Ascending aorta (tissue), 2 donors: ENCODE measurements at regions not wholly inside any gene's neighbourhood (a gene's known extent, or its start where the extent isn't known, plus 50 kb on each side); places are given as distances from the start of the nearest gene placed in this dataset.

Experiments used
- DNase-seq, 2 donors: peaks; one replicate each; pipeline ENCODE4 v3.0.0-alpha.2; 2019; ENCODE audit warnings: low spot score in 2 of 2
- H3K27ac ChIP-seq, 2 donors: fragments of 200-600 bp; sonication (generic); one replicate each; pipeline ENCODE4 v1.5.1; 2016 to 2017; ENCODE audit warnings: mild to moderate bottlenecking in 1 of 2
- H3K27me3 ChIP-seq: fragments of 200-600 bp; sonication (generic); one replicate; pipeline ENCODE4 v1.5.1; 2017
- H3K36me3 ChIP-seq, 2 donors: fragments of 200-600 bp; sonication (generic); one replicate each; pipeline ENCODE4 v1.5.1; 2016
- H3K4me1 ChIP-seq, 2 donors: fragments of 200-600 bp; sonication (generic); one replicate each; pipeline ENCODE4 v1.5.1; 2016 to 2017; ENCODE audit warnings: mild to moderate bottlenecking in 1 of 2
- H3K4me3 ChIP-seq, 2 donors: fragments of 200-600 bp; sonication (generic); one replicate each; pipeline ENCODE4 v1.5.1; 2016 to 2017; ENCODE audit warnings: mild to moderate bottlenecking in 1 of 2
- H3K9me3 ChIP-seq, 2 donors: fragments of 200-600 bp; sonication (generic); one replicate each; pipeline ENCODE4 v1.5.1; 2016
- intact Hi-C: fragments of 100-400 bp; cut with DNase I; formaldehyde crosslinking; loops from one replicate; pipeline ENCODE4 v1.15.1; 2023
- TF ChIP-seq, protein P1 (sequence below), 3 experiments: fragments of 200-600 bp in 2 of 3; fragments of 450-650 bp in 1 of 3; sonication (generic) in 2 of 3; IDR thresholded peaks; one replicate each; pipeline ENCODE4 v1.5.1; 2016 to 2019; ENCODE audit warnings: antibody characterized with exemption in 3 of 3, mild to moderate bottlenecking in 1 of 3, moderate library complexity in 1 of 3

DNA sequence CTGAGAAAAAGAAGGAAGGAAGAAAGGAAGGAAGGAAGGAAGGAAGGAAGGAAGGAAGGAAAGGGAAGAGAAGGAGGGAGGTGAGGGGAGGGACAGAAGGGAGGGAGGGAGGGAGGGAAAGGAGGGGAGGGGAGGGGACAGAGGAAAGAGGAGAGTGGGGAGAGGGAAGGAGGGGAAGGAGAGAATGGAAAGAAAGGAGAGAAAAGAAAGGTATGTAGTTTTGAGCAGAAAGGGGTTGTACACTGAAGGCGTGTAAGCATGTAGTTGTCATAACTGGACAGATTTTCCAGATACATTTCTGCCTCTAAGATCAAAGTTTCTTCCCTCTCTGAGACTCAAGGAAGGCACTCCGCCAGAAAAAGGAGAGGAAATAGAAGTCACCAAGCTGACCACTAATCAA is 113.4 kb upstream of the KBTBD8 start:
- no peaks in the 10 kb centered on the region for H3K9me3 ChIP-seq
- intact Hi-C loops: no loop called here
- no peak overlapping the region for H3K27ac ChIP-seq
- no peaks in the 10 kb centered on the region for H3K36me3 ChIP-seq
- TF ChIP-seq, protein P1, sequence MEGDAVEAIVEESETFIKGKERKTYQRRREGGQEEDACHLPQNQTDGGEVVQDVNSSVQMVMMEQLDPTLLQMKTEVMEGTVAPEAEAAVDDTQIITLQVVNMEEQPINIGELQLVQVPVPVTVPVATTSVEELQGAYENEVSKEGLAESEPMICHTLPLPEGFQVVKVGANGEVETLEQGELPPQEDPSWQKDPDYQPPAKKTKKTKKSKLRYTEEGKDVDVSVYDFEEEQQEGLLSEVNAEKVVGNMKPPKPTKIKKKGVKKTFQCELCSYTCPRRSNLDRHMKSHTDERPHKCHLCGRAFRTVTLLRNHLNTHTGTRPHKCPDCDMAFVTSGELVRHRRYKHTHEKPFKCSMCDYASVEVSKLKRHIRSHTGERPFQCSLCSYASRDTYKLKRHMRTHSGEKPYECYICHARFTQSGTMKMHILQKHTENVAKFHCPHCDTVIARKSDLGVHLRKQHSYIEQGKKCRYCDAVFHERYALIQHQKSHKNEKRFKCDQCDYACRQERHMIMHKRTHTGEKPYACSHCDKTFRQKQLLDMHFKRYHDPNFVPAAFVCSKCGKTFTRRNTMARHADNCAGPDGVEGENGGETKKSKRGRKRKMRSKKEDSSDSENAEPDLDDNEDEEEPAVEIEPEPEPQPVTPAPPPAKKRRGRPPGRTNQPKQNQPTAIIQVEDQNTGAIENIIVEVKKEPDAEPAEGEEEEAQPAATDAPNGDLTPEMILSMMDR (IDR thresholded peaks at IDR 0.05): no peak
- DNase-seq: no peak
- no peaks in the 10 kb centered on the region for H3K4me1 ChIP-seq
- no peak overlapping the region for H3K4me3 ChIP-seq
- no peaks in the 10 kb centered on the region for H3K27me3 ChIP-seq

DNA sequence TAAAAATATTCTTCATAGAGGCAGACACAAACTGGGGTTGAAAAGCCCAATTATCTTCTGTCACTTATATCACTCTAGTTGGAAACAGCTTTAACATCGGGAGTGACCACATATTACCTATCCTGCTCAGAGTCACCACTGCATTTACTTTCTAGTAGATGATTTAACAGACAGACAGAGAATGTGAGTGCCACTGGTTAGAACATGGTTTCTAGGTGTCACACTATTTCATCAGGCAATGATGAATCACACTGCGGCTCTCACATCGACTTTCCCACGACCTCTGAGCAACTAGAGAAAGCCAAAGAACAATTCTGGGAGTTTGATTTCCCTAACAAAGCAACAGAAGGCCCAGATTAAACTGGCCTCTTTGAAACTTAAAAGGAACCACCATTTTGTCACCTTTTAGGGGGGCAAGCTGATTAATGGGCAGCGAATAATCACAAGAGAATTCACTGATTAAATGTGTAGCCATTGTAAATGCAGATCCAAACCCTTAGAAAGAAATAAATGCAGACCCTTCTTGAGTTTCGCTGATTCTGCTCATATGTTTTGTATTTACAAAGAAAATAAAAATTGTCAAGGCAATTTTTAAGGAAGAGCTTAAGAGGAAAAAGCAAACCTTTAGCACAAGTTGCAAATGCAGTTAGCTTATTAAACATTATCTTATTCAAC is 112.6 kb upstream of the KBTBD8 start:
- TF ChIP-seq, protein P1 (IDR thresholded peaks at IDR 0.05): no peak
- H3K4me1 ChIP-seq: no peaks in the 10 kb centered on the region
- no peaks in the 10 kb centered on the region for H3K27me3 ChIP-seq
- H3K9me3 ChIP-seq: no peaks in the 10 kb centered on the region
- H3K27ac ChIP-seq: no peak overlapping the region
- no peak overlapping the region for H3K4me3 ChIP-seq
- intact Hi-C loops: no loop called here
- no peak for DNase-seq
- no peaks in the 10 kb centered on the region for H3K36me3 ChIP-seq

DNA sequence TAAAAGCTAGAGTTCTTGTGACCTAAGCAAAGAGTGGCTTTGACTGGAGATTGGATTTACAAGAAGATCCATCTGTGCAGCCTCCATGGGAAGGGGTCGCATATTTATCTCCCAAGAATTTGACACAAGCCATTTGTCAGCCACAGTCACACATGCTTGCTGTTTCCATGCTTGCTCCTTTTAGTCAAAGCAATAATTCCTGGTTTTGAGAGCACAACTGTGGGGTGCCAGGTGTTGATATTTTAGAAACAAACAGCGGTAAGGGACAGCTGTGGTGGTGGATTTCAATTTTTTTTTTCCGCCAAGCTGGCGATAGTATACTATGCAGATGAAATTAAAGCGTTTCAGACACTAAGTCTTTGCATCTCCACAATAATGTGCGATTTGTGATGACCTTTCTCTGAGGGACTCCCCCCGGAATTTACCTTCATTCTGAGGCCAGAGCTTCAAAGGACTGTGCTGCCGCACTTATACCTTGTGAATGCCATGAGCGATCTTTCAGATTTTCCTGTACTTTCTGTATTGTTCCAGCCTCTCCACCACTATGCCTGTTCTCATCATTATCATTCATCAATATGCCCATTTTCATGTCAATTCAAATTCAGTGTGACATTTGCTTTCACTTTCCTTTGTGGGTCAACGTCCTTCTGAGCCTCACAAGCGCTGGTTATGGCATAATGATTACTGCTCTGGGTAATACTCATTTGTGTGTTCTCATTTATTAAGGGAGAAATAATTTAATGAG is 108.2 kb upstream of the KBTBD8 start:
- intact Hi-C loops: no loop called here
- no peaks in the 10 kb centered on the region for H3K9me3 ChIP-seq
- TF ChIP-seq, protein P1 (IDR thresholded peaks at IDR 0.05): no peak
- H3K27ac ChIP-seq: no peak overlapping the region
- H3K36me3 ChIP-seq: no peaks in the 10 kb centered on the region
- no peaks in the 10 kb centered on the region for H3K27me3 ChIP-seq
- DNase-seq: no peak
- no peak overlapping the region for H3K4me3 ChIP-seq
- H3K4me1 ChIP-seq: no peaks in the 10 kb centered on the region

DNA sequence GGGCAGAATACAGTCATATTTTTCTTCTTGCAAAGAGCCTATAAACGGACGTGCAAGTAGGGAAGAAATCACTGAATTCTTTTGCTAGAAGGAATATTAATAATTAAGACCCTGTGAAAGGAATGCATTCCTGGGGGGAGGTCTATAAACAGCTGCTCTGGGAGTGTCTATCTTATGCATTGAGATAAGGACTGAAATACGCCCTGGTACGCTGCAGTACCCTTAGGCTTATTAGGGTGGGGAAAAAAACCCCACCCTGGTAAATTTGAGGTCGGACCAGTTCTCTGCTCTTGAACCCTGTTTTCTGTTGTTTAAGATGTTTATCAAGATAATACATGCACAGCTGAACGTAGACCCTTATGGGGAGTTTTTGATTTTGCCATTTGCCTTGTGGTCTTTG is 100.0 kb upstream of the KBTBD8 start:
- no peak for DNase-seq
- TF ChIP-seq, protein P1 (IDR thresholded peaks at IDR 0.05): no peak
- intact Hi-C loops: no loop called here
- Histone ChIP-seq H3K27me3 (no peaks in the 10 kb centered on the region), H3K4me1 (no peaks in the 10 kb centered on the region), H3K4me3 (no peak overlapping the region), H3K27ac (no peak overlapping the region), H3K36me3 (no peaks in the 10 kb centered on the region), H3K9me3 (peaks cover 0 to 33% of the 10 kb centered on the region in 2 donors)

DNA sequence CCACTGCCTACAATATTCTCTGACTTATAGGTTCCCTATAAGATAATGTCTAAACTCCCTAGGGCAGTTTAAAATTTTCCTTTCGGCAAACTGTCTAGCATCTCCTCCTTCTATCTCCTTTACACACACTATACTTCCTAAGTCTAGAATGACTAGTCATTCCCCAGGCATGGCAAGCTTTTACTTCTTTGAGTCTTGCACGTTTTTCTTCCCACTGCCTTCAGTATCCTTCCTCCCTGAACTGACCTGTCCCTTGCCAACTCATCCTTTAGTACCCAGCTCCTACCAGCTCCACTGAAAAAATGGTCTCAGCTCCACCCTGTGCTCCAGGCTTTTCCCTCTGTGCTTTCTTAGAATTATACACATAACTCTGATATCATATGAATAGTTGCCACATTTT is 93.8 kb upstream of the KBTBD8 start:
- TF ChIP-seq, protein P1 (IDR thresholded peaks at IDR 0.05): no peak
- no peak overlapping the region for H3K4me3 ChIP-seq
- no peaks in the 10 kb centered on the region for H3K27me3 ChIP-seq
- no peak for DNase-seq
- H3K4me1 ChIP-seq: no peaks in the 10 kb centered on the region
- intact Hi-C loops: no loop called here
- H3K27ac ChIP-seq: no peak overlapping the region
- peaks cover 0 to 17% of the 10 kb centered on the region in 2 donors for H3K9me3 ChIP-seq
- H3K36me3 ChIP-seq: no peaks in the 10 kb centered on the region
